ENCODE measurements at regions not wholly inside any gene's neighbourhood (a gene's known extent, or its start where the extent isn't known, plus 50 kb on each side); places are given as distances from the start of the nearest gene placed in this dataset.

DNA sequence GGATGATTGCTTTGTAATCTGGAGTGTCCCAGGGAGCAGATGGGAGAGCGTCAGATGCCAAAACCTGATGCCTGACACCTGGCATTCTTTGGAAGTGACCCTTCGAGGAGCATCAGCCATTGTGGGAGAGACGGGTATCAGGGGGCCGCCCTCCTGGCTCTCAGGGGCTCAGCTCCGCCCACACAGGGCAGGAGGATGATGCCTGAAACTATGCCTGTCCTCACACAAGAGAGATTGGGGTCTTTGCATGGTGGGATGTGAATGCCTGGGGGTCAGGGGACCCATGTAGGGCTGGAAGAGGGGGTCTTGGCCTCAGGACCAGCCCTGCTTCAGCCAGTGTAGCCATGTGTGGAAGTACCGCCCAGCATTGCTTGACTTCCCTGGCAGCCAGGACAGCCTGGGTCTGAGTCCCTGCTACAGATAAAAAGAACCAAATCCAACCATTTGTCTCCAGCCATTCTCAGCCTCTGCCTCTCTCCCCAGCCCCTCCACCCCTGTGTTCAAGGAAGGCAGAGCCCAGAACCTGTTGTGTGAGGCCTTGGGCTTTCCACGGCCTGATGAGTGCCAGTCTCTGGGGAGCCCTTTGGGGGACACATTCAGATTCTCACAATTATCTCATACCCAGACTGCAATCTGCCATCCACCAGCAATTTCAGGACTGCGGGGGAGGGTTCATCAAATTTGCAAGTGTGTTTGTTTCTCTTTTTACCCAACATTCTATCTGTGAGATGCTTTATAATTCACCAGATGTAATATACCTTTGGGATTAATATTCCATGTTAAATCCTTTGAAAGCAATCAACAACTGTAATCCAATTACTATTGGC, 371.2 kb downstream of the PREX1 start:
- TF ChIP-seq, protein P1, sequence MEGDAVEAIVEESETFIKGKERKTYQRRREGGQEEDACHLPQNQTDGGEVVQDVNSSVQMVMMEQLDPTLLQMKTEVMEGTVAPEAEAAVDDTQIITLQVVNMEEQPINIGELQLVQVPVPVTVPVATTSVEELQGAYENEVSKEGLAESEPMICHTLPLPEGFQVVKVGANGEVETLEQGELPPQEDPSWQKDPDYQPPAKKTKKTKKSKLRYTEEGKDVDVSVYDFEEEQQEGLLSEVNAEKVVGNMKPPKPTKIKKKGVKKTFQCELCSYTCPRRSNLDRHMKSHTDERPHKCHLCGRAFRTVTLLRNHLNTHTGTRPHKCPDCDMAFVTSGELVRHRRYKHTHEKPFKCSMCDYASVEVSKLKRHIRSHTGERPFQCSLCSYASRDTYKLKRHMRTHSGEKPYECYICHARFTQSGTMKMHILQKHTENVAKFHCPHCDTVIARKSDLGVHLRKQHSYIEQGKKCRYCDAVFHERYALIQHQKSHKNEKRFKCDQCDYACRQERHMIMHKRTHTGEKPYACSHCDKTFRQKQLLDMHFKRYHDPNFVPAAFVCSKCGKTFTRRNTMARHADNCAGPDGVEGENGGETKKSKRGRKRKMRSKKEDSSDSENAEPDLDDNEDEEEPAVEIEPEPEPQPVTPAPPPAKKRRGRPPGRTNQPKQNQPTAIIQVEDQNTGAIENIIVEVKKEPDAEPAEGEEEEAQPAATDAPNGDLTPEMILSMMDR (IDR thresholded peaks at IDR 0.05; ENCODE audit: insufficient read depth, missing control alignments): no peak
- FAIRE-seq: no peak
- no peak for DNase-seq (ENCODE audit: insufficient read length, low spot score)

DNA sequence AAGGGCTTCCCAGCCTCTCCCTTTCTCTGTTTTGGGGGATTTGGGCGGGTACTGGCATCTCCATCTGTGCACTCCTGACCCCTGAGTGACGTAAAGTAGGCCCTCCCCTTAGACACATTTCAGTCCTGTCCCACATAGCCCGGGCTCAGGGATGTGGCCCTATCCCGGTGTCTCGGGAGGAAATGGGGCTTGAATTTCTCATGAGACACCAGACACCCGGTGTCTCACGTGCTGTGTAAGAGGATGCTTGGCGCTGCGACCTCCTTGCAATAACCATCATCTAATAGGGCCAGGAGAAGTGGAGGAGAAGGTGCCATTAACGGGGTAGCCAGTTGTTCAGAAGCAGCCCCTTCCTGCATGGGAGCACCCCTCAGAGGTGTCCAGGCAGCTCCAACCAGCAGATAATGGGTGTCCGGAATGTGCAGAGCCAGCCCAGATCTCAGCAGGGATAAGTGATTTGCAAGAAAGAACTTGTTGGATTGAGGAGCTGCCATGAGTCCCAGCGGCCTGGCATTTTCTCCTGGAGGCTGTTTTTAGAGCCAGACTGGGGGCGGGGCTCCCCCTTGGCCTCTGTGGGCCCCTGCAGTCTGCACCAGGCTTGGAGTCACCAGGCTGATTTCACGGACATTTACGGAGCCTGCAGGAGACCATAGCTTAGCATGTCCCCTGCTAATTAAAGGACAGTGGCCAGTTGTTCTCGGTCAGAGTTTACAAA, 372.0 kb downstream of the PREX1 start:
- no peak for DNase-seq (ENCODE audit: insufficient read length, low spot score)

GRCh38 chr20:48454671-48455490, 372.9 kb downstream of the PREX1 start:
- DNase-seq (ENCODE audit: insufficient read length, low spot score): no peak
- TF ChIP-seq, protein P1 (IDR thresholded peaks at IDR 0.05; ENCODE audit: insufficient read depth, missing control alignments): no peak
- no peak for FAIRE-seq

More for the DNA sequence above, 372.0 kb downstream of the PREX1 start:
- TF ChIP-seq, protein P1 (IDR thresholded peaks at IDR 0.05; ENCODE audit: insufficient read depth, missing control alignments): no peak
- FAIRE-seq: no peak

DNA sequence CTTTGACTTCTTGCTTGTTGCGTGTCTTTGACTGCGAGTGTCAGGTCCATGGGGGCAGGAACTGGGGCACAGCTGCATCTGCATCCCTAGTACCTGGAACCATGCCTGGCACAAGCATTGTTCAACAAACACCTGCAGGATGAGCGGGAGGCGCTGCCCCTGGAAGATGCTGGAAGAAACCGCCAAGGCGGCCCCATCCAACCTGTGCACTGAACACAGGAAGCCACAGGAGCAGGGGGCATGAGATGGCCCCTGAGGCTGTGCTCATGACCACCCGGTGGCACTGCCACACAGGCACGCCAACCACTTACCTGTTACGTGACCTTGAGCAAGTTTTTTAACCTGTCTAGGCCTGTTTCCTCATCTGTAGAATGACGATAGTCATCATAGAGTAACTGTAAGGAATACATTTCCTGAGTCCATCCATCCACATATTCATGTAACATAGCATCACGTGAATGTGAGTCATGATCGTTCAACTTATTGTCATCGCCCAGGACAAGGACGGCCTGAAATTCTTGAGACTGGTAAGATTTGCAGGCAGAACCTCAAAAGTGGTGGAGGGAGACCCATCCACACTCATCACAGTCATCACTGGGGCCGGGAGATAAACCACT, 374.2 kb downstream of the PREX1 start:
- FAIRE-seq (no peak), DNase-seq (ENCODE audit: insufficient read length, low spot score) (no peak)
- TF ChIP-seq, protein P1 (IDR thresholded peaks at IDR 0.05; ENCODE audit: insufficient read depth, missing control alignments): no peak

DNA sequence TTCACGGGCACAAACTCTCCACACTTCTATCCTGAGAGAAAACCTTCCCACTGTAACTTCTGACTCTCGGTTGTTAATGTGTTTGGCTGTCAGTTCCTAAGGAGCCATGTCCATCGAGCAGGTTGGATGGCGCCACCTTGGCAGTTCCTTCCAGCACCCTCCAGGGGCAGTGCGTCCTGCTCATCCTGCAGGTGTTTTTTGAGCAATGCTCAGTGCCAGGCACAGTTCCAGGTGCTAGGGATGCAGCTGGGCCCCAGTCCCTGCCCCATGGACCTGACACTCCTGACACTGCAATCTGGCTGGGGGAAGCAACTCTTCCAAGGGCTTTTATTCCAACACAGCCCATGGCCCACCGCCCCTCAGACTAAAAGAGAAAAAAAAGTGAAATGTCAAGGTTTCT, 376.4 kb downstream of the PREX1 start:
- FAIRE-seq (no peak), DNase-seq (ENCODE audit: insufficient read length, low spot score) (no peak)
- TF ChIP-seq, protein P1 (IDR thresholded peaks at IDR 0.05; ENCODE audit: insufficient read depth, missing control alignments): no peak

GRCh38 chr20:48448666-48449600, 378.9 kb downstream of the PREX1 start:
- no peak for FAIRE-seq
- TF ChIP-seq, protein P1 (IDR thresholded peaks at IDR 0.05; ENCODE audit: insufficient read depth, missing control alignments): no peak
- no peak for DNase-seq (ENCODE audit: insufficient read length, low spot score)
